ENCODE measurements at regions not wholly inside any gene's neighbourhood (a gene's known extent, or its start where the extent isn't known, plus 50 kb on each side); places are given as distances from the start of the nearest gene placed in this dataset.
A peak's percentile ranks its signal among the peaks of the same experiment; 100 is the strongest.
"Not testable (repeated sequence)": the region's sequence is repeated elsewhere in the genome, so short reads cannot be mapped to it uniquely, and the experiment has no call there.

DNA sequence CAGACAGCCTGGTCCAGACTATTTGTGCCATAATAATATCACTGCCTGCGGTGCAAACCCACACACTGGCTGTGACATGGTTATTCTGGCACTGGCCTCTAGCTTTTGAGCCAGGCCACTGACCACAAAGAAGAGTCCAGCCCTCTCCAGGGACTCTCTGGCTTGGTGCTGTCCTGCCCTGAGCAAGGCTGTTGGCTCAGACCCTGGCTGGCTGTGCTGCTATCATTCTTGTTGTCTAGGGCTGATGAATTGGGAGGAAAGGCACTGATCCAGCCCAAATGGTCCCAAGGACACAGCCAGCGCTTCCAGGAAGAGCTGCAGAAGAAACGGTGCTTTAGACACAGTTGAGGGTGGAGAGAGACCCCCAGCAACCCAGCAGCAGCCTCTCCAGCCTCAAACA is 80.8 kb downstream of the TMEM130 start:
- intact Hi-C loops (cut with DNase I): no loop called here
- peaks cover 0 to 10% of the 10 kb centered on the region in 2 donors for H3K27me3 ChIP-seq
- no peak overlapping the region for H3K4me3 ChIP-seq
- no peak overlapping the region for H3K27ac ChIP-seq
- DNase-seq (no peak), ATAC-seq (peak; percentile 66)
- H3K36me3 ChIP-seq: no peaks in the 10 kb centered on the region
- H3K4me1 ChIP-seq: no peaks in the 10 kb centered on the region
- H3K9me3 ChIP-seq: no peaks in the 10 kb centered on the region
- TF ChIP-seq, protein P1, sequence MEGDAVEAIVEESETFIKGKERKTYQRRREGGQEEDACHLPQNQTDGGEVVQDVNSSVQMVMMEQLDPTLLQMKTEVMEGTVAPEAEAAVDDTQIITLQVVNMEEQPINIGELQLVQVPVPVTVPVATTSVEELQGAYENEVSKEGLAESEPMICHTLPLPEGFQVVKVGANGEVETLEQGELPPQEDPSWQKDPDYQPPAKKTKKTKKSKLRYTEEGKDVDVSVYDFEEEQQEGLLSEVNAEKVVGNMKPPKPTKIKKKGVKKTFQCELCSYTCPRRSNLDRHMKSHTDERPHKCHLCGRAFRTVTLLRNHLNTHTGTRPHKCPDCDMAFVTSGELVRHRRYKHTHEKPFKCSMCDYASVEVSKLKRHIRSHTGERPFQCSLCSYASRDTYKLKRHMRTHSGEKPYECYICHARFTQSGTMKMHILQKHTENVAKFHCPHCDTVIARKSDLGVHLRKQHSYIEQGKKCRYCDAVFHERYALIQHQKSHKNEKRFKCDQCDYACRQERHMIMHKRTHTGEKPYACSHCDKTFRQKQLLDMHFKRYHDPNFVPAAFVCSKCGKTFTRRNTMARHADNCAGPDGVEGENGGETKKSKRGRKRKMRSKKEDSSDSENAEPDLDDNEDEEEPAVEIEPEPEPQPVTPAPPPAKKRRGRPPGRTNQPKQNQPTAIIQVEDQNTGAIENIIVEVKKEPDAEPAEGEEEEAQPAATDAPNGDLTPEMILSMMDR (IDR thresholded peaks at IDR 0.05): no peak

DNA sequence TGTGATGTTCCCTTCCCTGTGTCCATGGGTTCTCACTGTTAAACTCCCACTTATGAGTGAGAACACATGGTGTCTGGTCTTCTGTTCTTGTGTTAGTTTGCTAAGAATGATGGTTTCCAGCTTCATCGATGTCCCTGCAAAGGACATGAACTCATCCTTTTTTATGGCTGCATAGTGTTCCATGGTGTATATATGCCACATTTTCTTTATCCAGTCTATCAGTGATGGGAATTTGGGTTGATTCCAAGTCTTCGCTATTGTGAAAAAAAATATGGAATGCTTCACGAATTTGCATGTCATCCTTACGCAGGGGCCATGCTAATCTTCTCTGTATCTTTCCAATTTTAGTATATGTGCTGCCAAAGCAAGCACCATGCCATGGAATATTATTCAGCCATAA is 75.4 kb downstream of the TMEM130 start:
- H3K4me1 ChIP-seq, H3K36me3 ChIP-seq, H3K4me3 ChIP-seq, DNase-seq, H3K9me3 ChIP-seq, H3K27ac ChIP-seq, ATAC-seq, H3K27me3 ChIP-seq: not testable (repeated sequence)
- intact Hi-C loops (cut with DNase I): loop anchor here in 1 of 2 donors (10.0 kb wide), 1 partner anchor 60 kb away; no protein-coding TSS in a partner anchor

DNA sequence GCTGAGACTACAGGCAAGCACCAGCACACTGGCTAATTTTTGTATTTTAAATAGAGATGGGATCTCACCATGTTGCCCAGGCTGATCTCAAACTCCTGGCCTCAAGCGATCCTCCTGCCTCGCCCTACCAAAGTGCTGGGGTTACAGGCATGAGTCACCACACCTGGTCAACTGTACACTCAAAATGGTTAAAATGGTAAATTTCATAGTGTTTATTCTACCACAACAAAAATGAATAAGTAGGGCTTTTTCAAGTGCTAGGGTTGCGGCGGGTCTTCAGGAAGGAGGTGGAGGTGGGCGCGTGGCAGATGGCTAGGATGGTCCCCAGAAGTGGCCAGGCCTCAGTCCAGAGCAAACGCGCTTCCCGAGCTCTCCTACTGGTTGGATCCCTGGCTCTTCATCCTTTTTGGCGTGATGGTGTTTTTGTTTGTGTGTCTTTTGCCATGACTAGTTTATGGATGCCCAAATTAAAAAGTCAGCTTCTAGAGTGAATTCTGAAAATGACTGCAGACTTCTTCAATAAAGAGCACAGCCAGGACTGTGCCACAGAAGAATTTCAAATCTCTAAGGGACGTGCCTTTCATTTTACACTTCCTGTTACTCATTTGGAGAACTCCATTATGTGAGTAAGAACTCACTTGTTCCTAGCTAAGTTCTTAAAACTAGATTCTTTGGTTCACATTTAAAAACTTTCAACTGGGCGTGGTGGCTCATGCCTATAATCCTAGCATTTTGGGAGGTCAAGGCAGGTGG is 73.9 kb downstream of the TMEM130 start:
- Histone ChIP-seq H3K4me1 (no peaks in the 10 kb centered on the region), H3K36me3 (no peaks in the 10 kb centered on the region), H3K27me3 (no peaks in the 10 kb centered on the region), H3K27ac (no peak overlapping the region), H3K4me3 (no peak overlapping the region), H3K9me3 (peaks cover 0 to 8% of the 10 kb centered on the region in 2 donors)
- DNase-seq (peak in 1 of 4 donors; percentile 28), ATAC-seq (no peak)
- intact Hi-C loops (cut with DNase I): loop anchor here in 1 of 2 donors (10.0 kb wide), 1 partner anchor 59 kb away; no protein-coding TSS in a partner anchor
- TF ChIP-seq, protein P1 (IDR thresholded peaks at IDR 0.05): no peak
